ENCODE measurements at regions not wholly inside any gene's neighbourhood (a gene's known extent, or its start where the extent isn't known, plus 50 kb on each side); places are given as distances from the start of the nearest gene placed in this dataset.

- H3K4me3 ChIP-seq (ENCODE audit: severe bottlenecking), result no peak overlapping the region
- no peak for ATAC-seq (ENCODE audit: low read depth)
Observed at GRCh38 chr3:191148131-191148530, 50.9 kb upstream of the OSTN start.

GRCh38 chr3:191143224-191143623, 55.8 kb upstream of the OSTN start:
- Histone ChIP-seq H3K4me1 (ENCODE audit: insufficient read depth, poor library complexity, severe bottlenecking) (peaks cover 24% of the 10 kb centered on the region), H3K27me3 (ENCODE audit: insufficient read depth, poor library complexity, severe bottlenecking) (no peaks in the 10 kb centered on the region), H3K9me3 (ENCODE audit: severe bottlenecking) (no peaks in the 10 kb centered on the region), H3K4me3 (ENCODE audit: severe bottlenecking) (no peak overlapping the region), H3K36me3 (ENCODE audit: low read depth) (peaks cover 3% of the 10 kb centered on the region; the same call in 1 of the 2 replicates), H3K27ac (ENCODE audit: poor library complexity, severe bottlenecking) (peak overlapping the region; percentile 52)
- ATAC-seq (ENCODE audit: low read depth) (no peak), DNase-seq (ENCODE audit: low spot score) (no peak)
- TF ChIP-seq CTCF (IDR thresholded peaks at IDR 0.05; ENCODE audit: poor library complexity, severe bottlenecking), result no peak

More at GRCh38 chr3:191148131-191148530, 50.9 kb upstream of the OSTN start:
- H3K27ac ChIP-seq (ENCODE audit: poor library complexity, severe bottlenecking), result no peak overlapping the region
- H3K36me3 ChIP-seq (ENCODE audit: low read depth), result no peaks in the 10 kb centered on the region
- DNase-seq (ENCODE audit: low spot score), result no peak
- H3K27me3 ChIP-seq (ENCODE audit: insufficient read depth, poor library complexity, severe bottlenecking), result no peaks in the 10 kb centered on the region
- no peaks in the 10 kb centered on the region for H3K9me3 ChIP-seq (ENCODE audit: severe bottlenecking)
- H3K4me1 ChIP-seq (ENCODE audit: insufficient read depth, poor library complexity, severe bottlenecking), result peaks cover 5% of the 10 kb centered on the region
- TF ChIP-seq CTCF (IDR thresholded peaks at IDR 0.05; ENCODE audit: poor library complexity, severe bottlenecking), result no peak

- ATAC-seq (ENCODE audit: low read depth) (peak; percentile 99), DNase-seq (ENCODE audit: low spot score) (no peak)
- TF ChIP-seq CTCF (IDR thresholded peaks at IDR 0.05; ENCODE audit: poor library complexity, severe bottlenecking), result no peak
- Histone ChIP-seq H3K27me3 (ENCODE audit: insufficient read depth, poor library complexity, severe bottlenecking) (no peaks in the 10 kb centered on the region), H3K9me3 (ENCODE audit: severe bottlenecking) (no peaks in the 10 kb centered on the region), H3K27ac (ENCODE audit: poor library complexity, severe bottlenecking) (peak overlapping the region; percentile 52), H3K4me1 (ENCODE audit: insufficient read depth, poor library complexity, severe bottlenecking) (peaks cover 24% of the 10 kb centered on the region), H3K36me3 (ENCODE audit: low read depth) (peaks cover 3% of the 10 kb centered on the region; the same call in 1 of the 2 replicates), H3K4me3 (ENCODE audit: severe bottlenecking) (no peak overlapping the region)
Observed at GRCh38 chr3:191141728-191142127, 57.3 kb upstream of the OSTN start.

- Histone ChIP-seq H3K36me3 (ENCODE audit: low read depth) (peaks cover 3% of the 10 kb centered on the region; the same call in 1 of the 2 replicates), H3K4me1 (ENCODE audit: insufficient read depth, poor library complexity, severe bottlenecking) (peaks cover 24% of the 10 kb centered on the region), H3K27me3 (ENCODE audit: insufficient read depth, poor library complexity, severe bottlenecking) (no peaks in the 10 kb centered on the region), H3K27ac (ENCODE audit: poor library complexity, severe bottlenecking) (no peak overlapping the region), H3K9me3 (ENCODE audit: severe bottlenecking) (no peaks in the 10 kb centered on the region), H3K4me3 (ENCODE audit: severe bottlenecking) (no peak overlapping the region)
- ATAC-seq (ENCODE audit: low read depth) (no peak), DNase-seq (ENCODE audit: low spot score) (no peak)
- TF ChIP-seq CTCF (IDR thresholded peaks at IDR 0.05; ENCODE audit: poor library complexity, severe bottlenecking), result no peak
Observed at GRCh38 chr3:191139736-191140135, 59.3 kb upstream of the OSTN start.

GRCh38 chr3:191138937-191139336, 60.1 kb upstream of the OSTN start:
- Histone ChIP-seq H3K9me3 (ENCODE audit: severe bottlenecking) (no peaks in the 10 kb centered on the region), H3K27ac (ENCODE audit: poor library complexity, severe bottlenecking) (no peak overlapping the region), H3K36me3 (ENCODE audit: low read depth) (peaks cover 3% of the 10 kb centered on the region; the same call in 1 of the 2 replicates), H3K27me3 (ENCODE audit: insufficient read depth, poor library complexity, severe bottlenecking) (no peaks in the 10 kb centered on the region), H3K4me1 (ENCODE audit: insufficient read depth, poor library complexity, severe bottlenecking) (peaks cover 24% of the 10 kb centered on the region), H3K4me3 (ENCODE audit: severe bottlenecking) (no peak overlapping the region)
- no peak for DNase-seq (ENCODE audit: low spot score)
- no peak for ATAC-seq (ENCODE audit: low read depth)
- no peak for TF ChIP-seq CTCF (IDR thresholded peaks at IDR 0.05; ENCODE audit: poor library complexity, severe bottlenecking)
